ENCODE measurements at regions not wholly inside any gene's neighbourhood (a gene's known extent, or its start where the extent isn't known, plus 50 kb on each side); places are given as distances from the start of the nearest gene placed in this dataset.

DNA sequence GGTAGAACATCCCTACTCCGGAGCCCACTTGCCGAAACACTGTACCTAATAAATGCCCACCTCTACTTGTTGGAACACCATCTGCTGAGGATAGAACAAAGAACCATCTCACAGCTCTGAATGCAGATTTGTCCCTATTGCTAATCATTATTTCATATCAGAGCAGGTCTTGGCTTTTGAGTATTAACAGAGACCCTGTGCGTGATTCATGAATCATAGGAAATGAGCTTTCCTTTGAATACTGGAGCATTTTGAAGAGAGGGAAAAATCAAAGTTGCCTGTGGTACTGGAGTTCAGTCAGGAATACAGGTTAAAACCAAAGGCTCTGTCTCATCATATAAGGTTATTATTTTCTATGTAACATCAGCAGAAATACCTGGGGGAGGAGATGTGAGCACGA is 1132.3 kb downstream of the XPNPEP1 start:
- TF ChIP-seq, protein P1, sequence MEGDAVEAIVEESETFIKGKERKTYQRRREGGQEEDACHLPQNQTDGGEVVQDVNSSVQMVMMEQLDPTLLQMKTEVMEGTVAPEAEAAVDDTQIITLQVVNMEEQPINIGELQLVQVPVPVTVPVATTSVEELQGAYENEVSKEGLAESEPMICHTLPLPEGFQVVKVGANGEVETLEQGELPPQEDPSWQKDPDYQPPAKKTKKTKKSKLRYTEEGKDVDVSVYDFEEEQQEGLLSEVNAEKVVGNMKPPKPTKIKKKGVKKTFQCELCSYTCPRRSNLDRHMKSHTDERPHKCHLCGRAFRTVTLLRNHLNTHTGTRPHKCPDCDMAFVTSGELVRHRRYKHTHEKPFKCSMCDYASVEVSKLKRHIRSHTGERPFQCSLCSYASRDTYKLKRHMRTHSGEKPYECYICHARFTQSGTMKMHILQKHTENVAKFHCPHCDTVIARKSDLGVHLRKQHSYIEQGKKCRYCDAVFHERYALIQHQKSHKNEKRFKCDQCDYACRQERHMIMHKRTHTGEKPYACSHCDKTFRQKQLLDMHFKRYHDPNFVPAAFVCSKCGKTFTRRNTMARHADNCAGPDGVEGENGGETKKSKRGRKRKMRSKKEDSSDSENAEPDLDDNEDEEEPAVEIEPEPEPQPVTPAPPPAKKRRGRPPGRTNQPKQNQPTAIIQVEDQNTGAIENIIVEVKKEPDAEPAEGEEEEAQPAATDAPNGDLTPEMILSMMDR (IDR thresholded peaks at IDR 0.05), result no peak
- TF ChIP-seq POLR2A (IDR thresholded peaks at IDR 0.05), result no peak

Measured in uterus (tissue), 2 donors.